CD8-positive, alpha-beta memory T cell (primary cell): ENCODE measurements at regions not wholly inside any gene's neighbourhood (a gene's known extent, or its start where the extent isn't known, plus 50 kb on each side); places are given as distances from the start of the nearest gene placed in this dataset.
"Not testable (repeated sequence)": the region's sequence is repeated elsewhere in the genome, so short reads cannot be mapped to it uniquely, and the experiment has no call there.

ENCODE experiments used
- CTCF ChIA-PET: fragments of 350-600 bp; sonication (Branson Sonifier 250); formaldehyde crosslinking; loops from one replicate; lab custom pipeline; 2021; ENCODE audit warnings: antibody characterized with exemption; lab: Charles Lee
- POLR2A ChIA-PET: fragments of 350-600 bp; sonication (Branson Sonifier 250); formaldehyde crosslinking; loops from one replicate; lab custom pipeline; 2021; ENCODE audit warnings: antibody characterized with exemption; lab: Charles Lee
- DNase-seq, 5 donors: peaks; one replicate each; pipeline versions ENCODE4 v3.0.0 to v3.0.0-alpha.2; 2020 to 2022; ENCODE audit warnings: mixed read lengths in 1 of 5
- H3K27ac ChIP-seq: one replicate; pipeline ENCODE4 v1.7.0; 2013; ENCODE audit warnings: low read depth, mild to moderate bottlenecking, low read length, moderate library complexity
- H3K27me3 ChIP-seq: 2 replicates; pipeline ENCODE4 v1.7.0; 2013; ENCODE audit warnings: low read length, mild to moderate bottlenecking; ENCODE audit not compliant: insufficient read depth, poor library complexity, severe bottlenecking
- H3K36me3 ChIP-seq: 2 replicates; pipeline ENCODE4 v1.7.0; 2013; ENCODE audit warnings: mild to moderate bottlenecking, low read length, moderate library complexity; ENCODE audit not compliant: insufficient read depth
- H3K4me1 ChIP-seq: 2 replicates; pipeline ENCODE4 v1.7.0; 2013; ENCODE audit warnings: mild to moderate bottlenecking, low read length, moderate library complexity; ENCODE audit not compliant: insufficient read depth
- H3K4me3 ChIP-seq: 2 replicates; pipeline ENCODE4 v1.7.0; 2013; ENCODE audit warnings: mild to moderate bottlenecking, low read length
- H3K9me3 ChIP-seq: 2 replicates; pipeline ENCODE4 v1.7.0; 2013; ENCODE audit warnings: mild to moderate bottlenecking, low read length
- H3K27ac Mint-ChIP-seq, 8 donors: one replicate each; pipeline ENCODE4 v1.8.0; 2020 to 2021; ENCODE audit warnings: mixed read lengths in 8 of 8, mild to moderate bottlenecking in 6 of 8, inconsistent platforms in 3 of 8, moderate library complexity in 3 of 8
- H3K27me3 Mint-ChIP-seq, 2 donors: one replicate each; pipeline ENCODE4 v1.8.0; 2020 to 2021; ENCODE audit warnings: mixed read lengths in 2 of 2, mild to moderate bottlenecking in 1 of 2, moderate library complexity in 1 of 2
- H3K36me3 Mint-ChIP-seq, 3 donors: one replicate each; pipeline ENCODE4 v1.8.0; 2020 to 2021; ENCODE audit warnings: mixed read lengths in 3 of 3, inconsistent platforms in 1 of 3, mild to moderate bottlenecking in 1 of 3
- H3K4me1 Mint-ChIP-seq, 3 donors: one replicate each; pipeline ENCODE4 v1.8.0; 2020 to 2021; ENCODE audit warnings: mixed read lengths in 3 of 3, inconsistent platforms in 1 of 3, mild to moderate bottlenecking in 1 of 3
- H3K4me3 Mint-ChIP-seq, 7 donors: one replicate each; pipeline ENCODE4 v1.8.0; 2020 to 2021; ENCODE audit warnings: mixed read lengths in 7 of 7, mild to moderate bottlenecking in 6 of 7, moderate library complexity in 4 of 7, inconsistent platforms in 2 of 7
- H3K9me3 Mint-ChIP-seq, 5 donors: one replicate each; pipeline ENCODE4 v1.8.0; 2020 to 2022; ENCODE audit warnings: mixed read lengths in 5 of 5, mild to moderate bottlenecking in 3 of 5, moderate library complexity in 2 of 5, inconsistent platforms in 1 of 5

DNA sequence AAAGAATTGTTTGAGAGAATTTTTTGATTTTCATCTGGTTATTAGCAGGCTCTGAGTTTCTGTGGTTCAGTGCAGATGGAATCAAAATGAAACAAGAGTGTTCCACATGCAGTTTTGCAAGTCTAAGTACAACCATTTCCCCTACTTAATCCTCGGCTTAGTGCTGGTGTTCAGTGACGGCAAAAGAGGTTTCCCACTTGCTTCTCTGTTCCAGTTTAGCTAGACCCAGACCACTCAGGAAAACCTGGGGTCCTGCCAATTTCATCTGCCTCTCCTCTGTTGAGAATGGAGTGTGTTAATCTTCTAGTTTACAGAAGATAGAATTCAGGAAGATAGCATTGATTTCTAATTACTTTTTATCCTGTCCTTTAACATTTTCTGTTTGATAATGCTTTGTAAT lies 996.2 kb upstream of the FANCL start:
- H3K27ac Mint-ChIP-seq, result no peak overlapping the region
- no peak overlapping the region for H3K4me3 Mint-ChIP-seq
- H3K4me1 ChIP-seq, result no peaks in the 10 kb centered on the region
- ChIA-PET CTCF (no interaction called here), POLR2A (no interaction called here)
- no peak for DNase-seq
- no peaks in the 10 kb centered on the region for H3K36me3 ChIP-seq
- no peak overlapping the region for H3K4me3 ChIP-seq
- no peaks in the 10 kb centered on the region for H3K27me3 Mint-ChIP-seq
- H3K9me3 ChIP-seq, result no peaks in the 10 kb centered on the region
- H3K27ac ChIP-seq, result no peak overlapping the region
- H3K36me3 Mint-ChIP-seq, result no peaks in the 10 kb centered on the region
- no peaks in the 10 kb centered on the region for H3K9me3 Mint-ChIP-seq
- H3K27me3 ChIP-seq, result no peaks in the 10 kb centered on the region
- H3K4me1 Mint-ChIP-seq, result no peaks in the 10 kb centered on the region

DNA sequence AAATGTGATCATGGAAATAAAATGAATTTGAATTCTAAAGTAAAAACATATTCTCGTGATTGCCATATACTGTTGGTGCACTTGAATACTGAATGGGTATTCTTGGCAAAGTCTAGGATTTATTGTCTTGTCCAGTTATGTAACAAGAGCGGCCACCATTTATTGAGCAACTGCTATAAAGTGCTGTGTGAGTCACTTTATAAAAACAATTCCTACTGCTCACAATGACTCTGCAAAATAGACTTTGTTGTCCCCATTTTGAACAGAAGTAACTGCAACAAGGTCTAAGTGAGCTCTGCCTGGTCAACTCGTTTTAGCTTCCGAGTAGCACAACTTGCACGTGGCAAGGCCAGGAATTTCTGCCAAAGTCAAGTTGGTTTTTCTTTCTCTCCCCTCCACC lies 995.6 kb upstream of the FANCL start:
- CTCF ChIA-PET, result no interaction called here
- Mint-ChIP-seq H3K27me3 (no peaks in the 10 kb centered on the region), H3K36me3 (no peaks in the 10 kb centered on the region), H3K4me1 (no peaks in the 10 kb centered on the region), H3K4me3 (no peak overlapping the region), H3K27ac (no peak overlapping the region), H3K9me3 (no peaks in the 10 kb centered on the region)
- H3K36me3 ChIP-seq, result no peaks in the 10 kb centered on the region
- no peaks in the 10 kb centered on the region for H3K9me3 ChIP-seq
- no peaks in the 10 kb centered on the region for H3K27me3 ChIP-seq
- no peaks in the 10 kb centered on the region for H3K4me1 ChIP-seq
- DNase-seq, result no peak
- POLR2A ChIA-PET, result no interaction called here
- no peak overlapping the region for H3K4me3 ChIP-seq
- H3K27ac ChIP-seq, result no peak overlapping the region

DNA sequence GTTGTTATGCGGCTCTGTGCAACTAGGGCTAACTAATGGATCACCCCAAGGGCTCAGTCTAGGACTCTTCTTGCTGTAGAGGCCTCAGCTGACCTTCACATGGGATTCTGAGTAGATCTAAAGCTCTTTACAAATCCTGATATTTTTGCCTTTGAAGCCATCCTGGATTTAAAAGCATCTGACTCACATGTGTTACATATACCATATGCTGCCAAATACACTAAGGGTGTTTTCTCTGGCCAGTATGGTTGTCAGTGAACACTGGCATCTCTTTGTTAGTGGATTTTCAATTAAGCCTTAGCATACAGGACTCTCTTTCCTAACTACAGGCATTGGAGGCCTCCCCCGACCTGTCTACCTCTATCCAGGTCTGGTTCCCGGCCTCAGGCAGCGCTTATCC lies 992.8 kb upstream of the FANCL start:
- no peak overlapping the region for H3K4me3 Mint-ChIP-seq
- H3K36me3 Mint-ChIP-seq, result no peaks in the 10 kb centered on the region
- no peaks in the 10 kb centered on the region for H3K27me3 Mint-ChIP-seq
- no peaks in the 10 kb centered on the region for H3K9me3 Mint-ChIP-seq
- Histone ChIP-seq H3K4me3 (no peak overlapping the region), H3K36me3 (no peaks in the 10 kb centered on the region), H3K27ac (no peak overlapping the region), H3K27me3 (no peaks in the 10 kb centered on the region), H3K9me3 (no peaks in the 10 kb centered on the region), H3K4me1 (no peaks in the 10 kb centered on the region)
- CTCF ChIA-PET, result no interaction called here
- no peak for DNase-seq
- H3K4me1 Mint-ChIP-seq, result no peaks in the 10 kb centered on the region
- POLR2A ChIA-PET, result no interaction called here
- H3K27ac Mint-ChIP-seq, result no peak overlapping the region

DNA sequence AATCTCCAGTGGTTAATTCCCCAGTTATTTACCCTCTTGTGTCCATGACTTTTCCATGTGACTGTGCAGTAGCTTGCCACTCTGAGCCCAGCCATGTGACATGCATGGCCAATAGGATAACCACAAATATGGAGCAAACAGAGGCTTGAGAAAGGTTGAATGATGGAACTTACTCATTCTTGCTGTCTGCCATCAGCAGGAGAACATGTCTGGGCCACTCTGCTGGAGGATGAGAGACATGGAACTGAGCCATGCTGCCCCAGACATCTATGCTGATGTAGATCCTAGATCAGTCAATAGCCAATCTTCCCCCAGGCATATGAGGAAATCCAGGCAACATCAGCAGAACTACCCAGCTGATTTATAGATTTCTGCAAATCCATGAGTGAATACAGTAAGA lies 992.3 kb upstream of the FANCL start:
- no peaks in the 10 kb centered on the region for H3K27me3 ChIP-seq
- H3K4me1 Mint-ChIP-seq, result no peaks in the 10 kb centered on the region
- no peaks in the 10 kb centered on the region for H3K27me3 Mint-ChIP-seq
- H3K27ac ChIP-seq, result no peak overlapping the region
- ChIA-PET CTCF (no interaction called here), POLR2A (no interaction called here)
- H3K4me3 Mint-ChIP-seq, result no peak overlapping the region
- H3K9me3 Mint-ChIP-seq, result no peaks in the 10 kb centered on the region
- H3K9me3 ChIP-seq, result no peaks in the 10 kb centered on the region
- H3K4me3 ChIP-seq, result no peak overlapping the region
- no peaks in the 10 kb centered on the region for H3K36me3 Mint-ChIP-seq
- H3K4me1 ChIP-seq, result no peaks in the 10 kb centered on the region
- no peaks in the 10 kb centered on the region for H3K36me3 ChIP-seq
- no peak overlapping the region for H3K27ac Mint-ChIP-seq
- DNase-seq, result no peak

DNA sequence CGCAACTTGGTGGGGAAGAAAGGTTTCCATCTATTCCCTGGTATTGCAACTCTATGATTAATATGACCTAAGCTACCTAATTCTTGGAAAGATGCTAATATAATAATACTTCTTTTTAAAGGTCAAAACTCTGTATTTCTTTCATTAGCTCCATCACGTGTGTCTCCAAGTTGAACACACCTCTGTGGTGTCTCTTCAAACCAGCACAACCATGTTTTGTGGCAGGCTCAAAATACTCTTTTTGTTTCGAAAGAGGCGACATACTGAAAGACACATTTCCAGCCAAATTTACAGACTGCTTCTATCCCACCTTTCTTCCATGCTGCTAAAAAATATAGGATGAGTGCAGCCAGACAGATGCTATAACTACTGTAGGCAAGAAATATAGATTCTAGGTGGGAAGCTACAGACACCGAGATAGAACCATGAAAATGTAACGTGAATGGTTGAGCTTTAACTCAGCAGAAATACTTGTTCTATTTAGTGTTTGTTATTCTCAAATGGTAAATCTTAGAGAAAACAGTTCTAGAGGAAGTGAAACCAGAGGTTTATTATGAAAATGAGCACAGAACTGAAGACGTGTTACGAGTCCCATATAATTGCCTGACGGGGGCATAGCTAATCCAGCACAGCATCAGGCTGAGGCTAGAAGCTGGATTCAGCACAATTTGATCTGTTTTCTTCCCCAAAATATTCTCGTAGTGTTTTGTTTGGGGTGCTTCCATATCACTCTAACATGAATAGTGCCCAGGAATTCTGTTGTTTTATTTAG lies 991.5 kb upstream of the FANCL start:
- Mint-ChIP-seq H3K27ac (no peak overlapping the region), H3K27me3 (no peaks in the 10 kb centered on the region), H3K4me3 (no peak overlapping the region), H3K36me3 (no peaks in the 10 kb centered on the region), H3K9me3 (no peaks in the 10 kb centered on the region), H3K4me1 (no peaks in the 10 kb centered on the region)
- Histone ChIP-seq H3K4me3 (no peak overlapping the region), H3K27me3 (no peaks in the 10 kb centered on the region), H3K9me3 (no peaks in the 10 kb centered on the region), H3K36me3 (no peaks in the 10 kb centered on the region), H3K4me1 (no peaks in the 10 kb centered on the region), H3K27ac (no peak overlapping the region)
- DNase-seq, result no peak
- POLR2A ChIA-PET, result no interaction called here
- CTCF ChIA-PET, result no interaction called here

DNA sequence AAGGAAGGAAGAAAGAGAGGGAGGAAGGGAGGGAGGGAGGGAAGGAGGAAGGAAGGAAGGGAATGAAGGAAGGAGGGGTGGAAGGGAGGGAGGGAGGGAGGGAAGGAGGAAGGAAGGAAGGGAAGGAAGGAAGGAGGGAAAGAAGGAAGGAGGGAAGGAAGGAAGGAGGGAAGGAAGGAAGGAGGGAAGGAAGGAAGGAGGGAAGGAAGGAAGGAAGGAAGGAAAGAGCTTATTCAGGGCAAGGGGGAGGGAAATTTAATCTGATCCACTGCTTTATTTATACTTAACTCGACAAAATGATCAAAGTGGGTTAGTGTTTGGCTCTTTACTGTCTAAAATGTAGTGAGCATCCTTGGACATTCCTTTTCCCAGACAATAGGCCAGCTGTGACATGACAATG lies 985.2 kb upstream of the FANCL start:
- CTCF ChIA-PET, H3K4me3 ChIP-seq, H3K27ac ChIP-seq, H3K36me3 ChIP-seq, H3K27me3 Mint-ChIP-seq, DNase-seq, H3K9me3 Mint-ChIP-seq, H3K4me1 ChIP-seq, POLR2A ChIA-PET, H3K27me3 ChIP-seq, H3K4me1 Mint-ChIP-seq, H3K36me3 Mint-ChIP-seq, H3K27ac Mint-ChIP-seq, H3K9me3 ChIP-seq, H3K4me3 Mint-ChIP-seq: not testable (repeated sequence)

DNA sequence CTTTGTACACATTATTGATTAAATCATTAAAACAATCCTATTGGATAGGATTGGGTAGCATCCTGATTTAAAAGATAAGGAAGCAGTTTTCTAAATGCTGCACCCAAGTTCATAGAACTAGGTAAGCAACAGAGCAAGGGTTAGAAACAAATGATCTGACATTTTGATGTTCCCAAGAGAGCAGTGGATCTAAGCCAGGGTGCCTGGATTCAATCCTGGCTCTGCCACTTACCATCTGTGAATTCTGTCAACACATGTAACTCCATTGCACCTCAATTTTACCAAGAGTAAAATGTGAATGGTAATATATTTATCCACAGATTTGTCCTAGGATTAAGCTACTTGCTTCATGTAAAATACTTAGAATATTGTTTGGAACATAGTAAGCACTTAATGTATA lies 982.6 kb upstream of the FANCL start:
- Histone ChIP-seq H3K4me1 (no peaks in the 10 kb centered on the region), H3K27ac (no peak overlapping the region), H3K27me3 (no peaks in the 10 kb centered on the region), H3K4me3 (no peak overlapping the region), H3K9me3 (no peaks in the 10 kb centered on the region), H3K36me3 (no peaks in the 10 kb centered on the region)
- ChIA-PET CTCF (no interaction called here), POLR2A (no interaction called here)
- no peak for DNase-seq
- Mint-ChIP-seq H3K4me1 (no peaks in the 10 kb centered on the region), H3K36me3 (no peaks in the 10 kb centered on the region), H3K4me3 (no peak overlapping the region), H3K27me3 (no peaks in the 10 kb centered on the region), H3K9me3 (peaks cover 0 to 5% (median 2%) of the 10 kb centered on the region in 5 donors), H3K27ac (no peak overlapping the region)

DNA sequence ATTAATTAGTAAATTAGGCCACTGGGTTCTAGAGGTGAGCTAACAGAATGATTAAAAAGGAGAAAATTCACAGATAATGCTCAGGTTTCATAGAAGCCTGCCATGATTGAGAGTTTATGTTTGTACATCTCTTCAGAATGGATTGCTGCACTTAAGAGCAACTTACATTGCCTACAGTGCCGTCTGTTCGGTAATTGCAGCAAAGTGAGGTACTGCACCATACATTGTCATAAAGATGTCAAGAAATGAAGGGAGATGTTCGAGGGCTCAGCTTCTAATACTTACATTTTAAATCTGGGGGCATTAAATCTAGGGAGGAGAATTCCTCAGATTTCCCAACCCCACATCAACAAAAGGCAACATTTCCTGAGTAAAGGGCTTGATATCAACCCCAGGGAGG lies 976.2 kb upstream of the FANCL start:
- no peaks in the 10 kb centered on the region for H3K9me3 ChIP-seq
- H3K36me3 ChIP-seq, result no peaks in the 10 kb centered on the region
- H3K4me3 Mint-ChIP-seq, result no peak overlapping the region
- H3K27me3 Mint-ChIP-seq, result no peaks in the 10 kb centered on the region
- DNase-seq, result no peak
- POLR2A ChIA-PET, result no interaction called here
- H3K4me1 Mint-ChIP-seq, result no peaks in the 10 kb centered on the region
- H3K4me3 ChIP-seq, result no peak overlapping the region
- H3K4me1 ChIP-seq, result no peaks in the 10 kb centered on the region
- H3K27ac Mint-ChIP-seq, result no peak overlapping the region
- H3K36me3 Mint-ChIP-seq, result no peaks in the 10 kb centered on the region
- H3K27ac ChIP-seq, result no peak overlapping the region
- no peaks in the 10 kb centered on the region for H3K27me3 ChIP-seq
- peaks cover 0 to 3% (median 1%) of the 10 kb centered on the region in 5 donors for H3K9me3 Mint-ChIP-seq
- CTCF ChIA-PET, result no interaction called here
